Loucy (cell line): ENCODE measurements at regions not wholly inside any gene's neighbourhood (a gene's known extent, or its start where the extent isn't known, plus 50 kb on each side); places are given as distances from the start of the nearest gene placed in this dataset.

ENCODE experiments used
- H2AFZ ChIP-seq: fragments of 200-600 bp; sonication (generic); 2 replicates; pipeline ENCODE4 v1.6.0; 2016; ENCODE audit warnings: antibody characterized with exemption, mild to moderate bottlenecking, low read length, moderate library complexity
- H3F3A ChIP-seq: fragments of 200-600 bp; 2 replicates; pipeline ENCODE4 v1.6.0; 2016; ENCODE audit warnings: antibody characterized with exemption, low read depth, mild to moderate bottlenecking
- H3K27me3 ChIP-seq: fragments of 200-600 bp; sonication (generic); 2 replicates; pipeline ENCODE4 v1.6.1; 2014; ENCODE audit warnings: low read length, mild to moderate bottlenecking; ENCODE audit not compliant: insufficient read depth, poor library complexity, severe bottlenecking
- H3K36me3 ChIP-seq: fragments of 200-600 bp; sonication (generic); 2 replicates; pipeline ENCODE4 v1.6.1; 2016; ENCODE audit warnings: low read length; ENCODE audit not compliant: insufficient read depth
- H3K4me1 ChIP-seq: fragments of 200-600 bp; sonication (generic); 2 replicates; pipeline ENCODE4 v1.5.1; 2014; ENCODE audit warnings: low read length, mild to moderate bottlenecking; ENCODE audit not compliant: insufficient read depth, poor library complexity, severe bottlenecking
- H3K4me2 ChIP-seq: fragments of 200-600 bp; sonication (generic); 2 replicates; pipeline ENCODE4 v1.6.0; 2014; ENCODE audit warnings: antibody characterized with exemption, low read length, low read depth, mild to moderate bottlenecking; ENCODE audit not compliant: poor library complexity, severe bottlenecking
- H3K4me3 ChIP-seq: fragments of 200-600 bp; sonication (generic); 2 replicates; pipeline ENCODE4 v1.5.1; 2014; ENCODE audit warnings: low read length, mild to moderate bottlenecking, mixed read lengths; ENCODE audit not compliant: poor library complexity, severe bottlenecking
- H3K79me2 ChIP-seq: fragments of 200-600 bp; sonication (generic); 2 replicates; pipeline ENCODE4 v1.6.1; 2014; ENCODE audit warnings: low read length; ENCODE audit not compliant: insufficient read depth
- H3K9ac ChIP-seq: fragments of 200-600 bp; sonication (generic); 2 replicates; pipeline ENCODE4 v1.6.0; 2014; ENCODE audit warnings: mild to moderate bottlenecking, low read depth, low read length, moderate library complexity; ENCODE audit not compliant: poor library complexity, severe bottlenecking
- H3K9me2 ChIP-seq: fragments of 200-600 bp; sonication (generic); replicated peaks from 2 replicates; pipeline ENCODE4 v1.6.1; 2016; ENCODE audit warnings: low read depth, low read length, mixed read lengths
- H3K9me3 ChIP-seq: fragments of 200-600 bp; sonication (generic); 2 replicates; pipeline ENCODE4 v1.6.1; 2014; ENCODE audit warnings: mild to moderate bottlenecking, antibody characterized with exemption, low read length, low read depth; ENCODE audit not compliant: insufficient read depth
- H4K20me1 ChIP-seq: fragments of 200-600 bp; sonication (generic); 2 replicates; pipeline ENCODE4 v1.6.0; 2014; ENCODE audit warnings: antibody characterized with exemption, low read length, mild to moderate bottlenecking; ENCODE audit not compliant: insufficient read depth, poor library complexity, severe bottlenecking
- CTCF ChIP-seq: fragments of 200-600 bp; sonication (generic); conservative IDR thresholded peaks from 2 replicates; pipeline ENCODE4 v1.5.1; 2014; ENCODE audit warnings: mild to moderate bottlenecking, antibody characterized with exemption, low read length
- EZH2phosphoT487 ChIP-seq: fragments of 200-600 bp; IDR thresholded peaks from 2 replicates; pipeline ENCODE4 v1.6.1; 2018; ENCODE audit warnings: antibody characterized with exemption, mild to moderate bottlenecking, moderate library complexity, borderline replicate concordance

- Histone ChIP-seq H3K36me3 (no peaks in the 10 kb centered on the region), H3K27me3 (no peaks in the 10 kb centered on the region), H3K9me2 (no peaks in the 10 kb centered on the region), H3K4me2 (no peak overlapping the region), H3K79me2 (no peaks in the 10 kb centered on the region), H3K4me3 (no peak overlapping the region), H3F3A (no peaks in the 10 kb centered on the region), H3K4me1 (no peaks in the 10 kb centered on the region), H2AFZ (no peak overlapping the region), H3K9me3 (no peaks in the 10 kb centered on the region), H4K20me1 (no peaks in the 10 kb centered on the region), H3K9ac (no peak overlapping the region)
- TF ChIP-seq EZH2phosphoT487 (no peak), CTCF (no peak)
These were observed 266.0 kb downstream of the VPS13C start for GRCh38 chr15:61794276-61794675.

- TF ChIP-seq EZH2phosphoT487 (no peak), CTCF (no peak)
- no peaks in the 10 kb centered on the region for H3K27me3 ChIP-seq
- H3K36me3 ChIP-seq = no peaks in the 10 kb centered on the region
- H3K9me3 ChIP-seq = no peaks in the 10 kb centered on the region
- no peak overlapping the region for H3K4me3 ChIP-seq
- H3F3A ChIP-seq = no peaks in the 10 kb centered on the region
- H3K4me1 ChIP-seq = no peaks in the 10 kb centered on the region
- H3K4me2 ChIP-seq = no peak overlapping the region
- no peaks in the 10 kb centered on the region for H3K9me2 ChIP-seq
- H4K20me1 ChIP-seq = no peaks in the 10 kb centered on the region
- no peaks in the 10 kb centered on the region for H3K79me2 ChIP-seq
- no peak overlapping the region for H3K9ac ChIP-seq
- H2AFZ ChIP-seq = no peak overlapping the region
These were observed 275.5 kb downstream of the VPS13C start for GRCh38 chr15:61784734-61785133.

GRCh38 chr15:61780278-61780980 is 279.8 kb downstream of the VPS13C start:
- no peak for TF ChIP-seq CTCF
- TF ChIP-seq EZH2phosphoT487 = no peak
- Histone ChIP-seq H3K9me3 (no peaks in the 10 kb centered on the region), H3K4me2 (no peak overlapping the region)

More at GRCh38 chr15:61780278-61780980, 279.8 kb downstream of the VPS13C start:
- H3K4me3 ChIP-seq = no peak overlapping the region
- no peaks in the 10 kb centered on the region for H3K36me3 ChIP-seq
- no peaks in the 10 kb centered on the region for H3K4me1 ChIP-seq
- no peak overlapping the region for H2AFZ ChIP-seq
- no peaks in the 10 kb centered on the region for H3K9me2 ChIP-seq
- no peaks in the 10 kb centered on the region for H3F3A ChIP-seq
- no peaks in the 10 kb centered on the region for H3K27me3 ChIP-seq
- no peaks in the 10 kb centered on the region for H4K20me1 ChIP-seq
- no peak overlapping the region for H3K9ac ChIP-seq
- no peaks in the 10 kb centered on the region for H3K79me2 ChIP-seq
